ENCODE measurements at regions not wholly inside any gene's neighbourhood (a gene's known extent, or its start where the extent isn't known, plus 50 kb on each side); places are given as distances from the start of the nearest gene placed in this dataset.
"Not testable (repeated sequence)": the region's sequence is repeated elsewhere in the genome, so short reads cannot be mapped to it uniquely, and the experiment has no call there.

DNA sequence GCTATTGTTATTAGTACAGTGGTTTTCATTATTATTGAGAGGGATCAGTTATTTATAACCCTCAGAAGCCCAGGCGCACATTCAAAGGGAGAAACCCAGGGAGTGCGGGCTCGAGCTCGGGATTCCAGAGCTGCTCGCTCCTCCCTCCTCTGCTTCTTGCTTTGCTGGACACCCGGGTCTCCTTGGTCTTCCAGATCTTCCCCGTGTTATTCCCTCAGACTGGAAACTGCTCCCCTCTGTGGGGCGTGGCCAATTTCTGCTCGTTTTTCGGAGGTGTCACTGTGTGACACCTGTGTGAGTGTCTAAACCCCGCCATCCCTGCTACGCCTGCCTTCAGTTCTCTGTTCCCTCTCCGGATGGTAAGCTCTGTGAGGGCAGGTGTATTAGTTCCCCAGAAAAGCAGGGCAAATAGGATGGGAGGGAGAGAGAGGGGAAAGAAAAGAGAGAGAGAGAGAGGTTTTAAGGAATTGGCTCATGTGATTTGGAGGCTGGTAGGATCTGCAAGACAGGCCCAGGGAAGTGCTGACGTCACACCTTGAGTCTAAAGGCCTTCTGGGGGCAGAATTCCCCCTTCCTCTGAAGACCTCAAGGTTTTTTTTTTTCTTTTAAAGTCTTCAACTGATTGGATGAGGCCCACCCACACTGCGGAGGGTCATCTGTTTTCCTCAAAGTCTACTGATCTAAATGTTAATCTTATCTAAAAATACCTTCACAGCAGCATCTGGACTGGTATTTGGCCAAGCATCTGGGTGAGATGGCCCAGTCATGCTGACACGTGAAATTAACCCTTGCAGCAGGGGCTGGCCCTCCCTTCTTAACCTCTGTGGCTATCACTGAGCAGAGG lies 457.3 kb upstream of the ID2 start:
- no peak for DNase-seq

- DNase-seq: no peak
Observed at GRCh38 chr2:8225266-8225665, 456.6 kb upstream of the ID2 start.

GRCh38 chr2:8225798-8226197 lies 456.1 kb upstream of the ID2 start:
- DNase-seq: no peak

- no peak for DNase-seq
Observed at GRCh38 chr2:8229546-8229986, 452.3 kb upstream of the ID2 start.

GRCh38 chr2:8230466-8230865 lies 451.4 kb upstream of the ID2 start:
- no peak for DNase-seq

GRCh38 chr2:8231902-8232301 lies 450.0 kb upstream of the ID2 start:
- DNase-seq: no peak

DNA sequence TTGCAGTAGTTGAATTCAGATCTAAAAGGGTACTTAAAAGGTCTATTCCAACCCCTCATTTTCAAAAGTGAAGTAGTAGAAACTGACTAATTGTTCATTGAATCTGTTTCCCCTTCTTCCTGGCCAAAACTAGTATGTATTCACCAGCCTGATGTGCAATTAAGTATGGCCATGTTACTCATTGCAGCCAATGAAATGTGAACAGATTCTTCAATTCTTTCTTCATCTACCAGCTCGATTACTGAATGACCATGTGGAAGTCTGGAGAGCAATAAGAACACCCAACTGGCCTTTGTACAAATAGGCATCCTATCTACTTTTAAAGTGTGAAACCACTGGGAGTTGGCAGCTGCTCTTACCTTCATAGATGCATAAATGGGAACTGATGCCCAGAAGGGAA lies 449.0 kb upstream of the ID2 start:
- no peak for DNase-seq

- no peak for DNase-seq
Observed at GRCh38 chr2:8234253-8234652, 447.6 kb upstream of the ID2 start.

DNA sequence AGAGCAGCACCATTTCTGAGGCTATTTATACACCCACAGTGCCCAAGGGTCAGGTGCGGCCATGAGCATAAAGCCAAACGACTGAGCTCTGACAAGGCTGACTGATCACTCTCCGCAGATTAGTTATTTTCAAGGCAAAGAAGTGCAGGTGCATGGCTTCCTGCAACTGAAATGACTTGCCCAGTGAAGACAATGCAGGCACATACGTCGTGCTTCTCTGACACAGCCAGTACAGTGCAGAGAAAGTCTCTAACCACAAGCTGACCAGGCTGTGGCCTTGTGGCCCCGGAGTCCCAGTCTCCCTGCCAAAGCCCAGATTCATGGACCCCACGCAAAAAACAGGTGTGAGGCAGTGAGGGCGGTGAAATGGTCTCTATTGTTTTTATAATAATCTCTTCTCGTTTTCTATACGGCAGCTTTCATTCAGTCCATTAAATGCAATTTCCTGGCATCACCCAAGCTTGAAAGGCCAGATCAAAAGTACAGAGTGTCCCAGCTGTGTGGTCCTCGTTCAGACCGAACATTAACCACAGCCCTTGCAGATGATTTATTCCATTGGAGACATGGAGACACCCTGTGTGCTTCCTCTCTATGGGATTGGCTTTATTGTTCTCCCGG lies 447.0 kb upstream of the ID2 start:
- no peak for DNase-seq

DNA sequence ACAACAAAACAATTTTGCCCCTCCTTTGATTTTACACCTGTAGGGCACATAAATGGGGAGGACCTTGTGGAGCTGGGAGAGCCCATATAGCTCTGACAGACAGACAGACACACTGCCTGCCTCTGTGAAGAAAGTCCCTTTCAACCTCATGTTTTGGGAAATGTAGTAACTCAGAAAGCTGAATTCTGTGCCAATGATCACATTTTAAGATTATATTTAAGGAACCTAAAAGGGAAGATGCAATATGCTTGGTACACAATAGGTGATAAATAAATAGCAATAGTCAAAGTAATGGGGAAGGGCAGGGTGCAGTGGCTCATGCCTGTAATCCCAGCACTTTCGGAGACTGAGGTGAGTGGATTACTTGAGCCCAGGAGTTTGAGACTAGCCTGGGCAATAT lies 446.4 kb upstream of the ID2 start:
- no peak for DNase-seq

DNA sequence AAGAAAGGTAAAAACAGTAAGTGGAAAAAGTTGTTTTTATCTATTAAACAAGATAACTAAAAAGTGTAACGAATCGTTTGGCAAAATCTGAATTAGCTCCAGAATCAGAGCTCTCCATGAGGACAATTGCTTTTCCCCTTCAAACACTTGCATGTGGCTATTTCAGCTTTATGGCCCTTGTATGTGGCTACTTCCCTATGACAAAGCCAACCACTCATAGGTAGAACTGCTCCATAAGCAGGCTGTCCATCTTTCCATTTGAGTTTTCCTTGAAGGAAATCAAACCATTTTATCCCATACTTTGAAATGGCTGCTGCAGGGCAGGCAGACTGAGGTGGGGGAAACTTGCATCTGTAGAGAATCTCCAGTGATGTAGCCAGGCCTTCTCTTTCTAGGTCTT lies 445.5 kb upstream of the ID2 start:
- no peak for DNase-seq

DNA sequence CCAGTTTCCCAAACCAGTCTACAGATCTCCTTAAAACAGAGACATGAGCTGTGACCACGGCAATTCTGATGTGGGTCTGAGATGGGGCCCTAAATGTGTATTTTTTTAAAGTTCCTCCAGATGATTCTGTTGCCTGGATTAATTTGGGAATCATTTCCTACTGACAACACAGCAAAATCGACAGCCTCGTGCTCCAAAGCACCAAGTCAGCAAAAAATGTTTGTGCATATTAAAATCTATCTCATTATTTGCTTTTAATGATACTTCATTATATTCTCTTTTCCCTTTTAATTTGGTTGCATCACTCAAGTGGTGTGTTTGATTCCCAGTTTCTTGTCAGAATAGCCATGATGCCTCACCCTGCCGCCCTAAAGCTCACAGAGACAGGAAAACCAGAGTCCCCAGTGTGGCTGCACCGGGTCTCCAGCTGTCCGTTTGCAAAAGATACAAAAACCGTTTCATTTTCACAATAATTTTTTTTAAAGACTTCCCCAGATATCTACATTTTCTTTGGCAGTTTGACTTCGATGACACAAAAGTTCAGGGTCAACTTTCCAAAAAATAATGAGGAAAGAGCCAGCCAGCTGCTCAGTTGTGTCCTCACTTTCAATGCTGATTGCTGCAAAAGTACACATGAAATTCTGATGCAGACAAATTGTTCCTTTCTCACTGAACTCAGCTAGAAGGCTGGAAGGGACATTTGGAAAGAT lies 443.2 kb upstream of the ID2 start:
- DNase-seq: no peak

DNA sequence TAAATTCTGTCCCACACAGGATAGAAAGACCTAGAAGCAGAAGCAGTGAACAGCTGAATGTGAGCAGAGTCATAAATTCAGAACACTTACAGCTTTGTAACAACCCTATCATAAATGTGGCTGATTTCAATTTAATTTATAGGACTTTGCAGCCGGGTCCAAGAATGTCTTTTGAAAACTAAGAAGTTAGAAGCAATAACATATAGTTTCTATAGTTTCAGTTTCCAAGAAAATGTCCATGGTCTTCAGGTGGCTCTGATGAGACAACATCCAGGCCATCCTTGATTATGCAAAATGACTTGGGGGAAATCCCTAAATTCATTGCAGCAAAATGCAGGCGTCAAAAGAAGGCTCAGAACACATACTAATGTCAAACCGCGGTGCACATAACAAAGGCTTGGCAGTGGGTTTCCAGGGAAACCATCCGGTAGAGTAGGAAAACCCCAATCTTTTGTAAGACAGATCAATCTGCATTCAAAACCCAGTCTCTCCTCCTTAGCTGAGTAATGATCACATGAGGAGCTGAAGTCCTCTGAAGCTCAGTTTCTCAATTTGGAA lies 442.2 kb upstream of the ID2 start:
- no peak for DNase-seq

DNA sequence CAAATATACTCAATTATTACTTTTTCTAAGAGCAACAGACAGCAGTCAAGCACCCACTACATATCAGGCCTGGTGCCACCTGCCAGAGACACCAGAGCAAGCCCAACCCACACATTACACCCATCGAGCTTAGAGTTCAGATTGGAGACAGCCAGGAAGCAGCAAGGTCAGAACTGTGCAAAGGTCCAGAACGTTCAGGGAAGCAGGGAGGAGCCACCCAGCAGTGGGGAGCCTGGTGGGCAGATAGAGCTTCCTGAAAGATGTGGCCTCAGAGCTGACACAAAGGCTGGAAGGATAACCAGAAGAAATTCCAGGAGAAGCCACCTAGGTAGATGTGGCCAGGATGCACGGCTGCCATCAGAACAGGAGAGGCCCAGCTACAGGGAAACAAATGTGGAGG lies 440.5 kb upstream of the ID2 start:
- DNase-seq: no peak

GRCh38 chr2:8242739-8243138 lies 439.1 kb upstream of the ID2 start:
- DNase-seq: no peak

- no peak for DNase-seq
Observed at GRCh38 chr2:8243748-8244400, 438.0 kb upstream of the ID2 start.

DNA sequence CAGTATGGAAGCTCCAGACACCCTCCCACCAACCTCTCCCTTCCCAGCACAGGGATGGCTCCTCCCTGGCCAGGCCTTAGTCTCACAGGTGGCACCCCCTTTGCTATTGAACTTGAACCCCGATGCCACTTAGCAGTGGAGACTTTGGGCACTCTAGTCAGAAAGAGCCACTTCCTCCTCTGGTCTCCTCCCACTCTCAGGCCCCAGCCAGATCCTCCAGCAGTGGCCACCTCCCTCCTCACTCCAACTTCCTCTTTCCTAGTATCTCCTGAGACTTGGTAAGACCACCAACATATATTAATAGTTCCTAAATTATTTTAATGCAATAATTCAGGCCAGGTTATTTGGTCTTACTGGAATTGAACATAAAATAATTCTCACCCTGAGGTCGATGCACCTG lies 437.2 kb upstream of the ID2 start:
- no peak for DNase-seq

DNA sequence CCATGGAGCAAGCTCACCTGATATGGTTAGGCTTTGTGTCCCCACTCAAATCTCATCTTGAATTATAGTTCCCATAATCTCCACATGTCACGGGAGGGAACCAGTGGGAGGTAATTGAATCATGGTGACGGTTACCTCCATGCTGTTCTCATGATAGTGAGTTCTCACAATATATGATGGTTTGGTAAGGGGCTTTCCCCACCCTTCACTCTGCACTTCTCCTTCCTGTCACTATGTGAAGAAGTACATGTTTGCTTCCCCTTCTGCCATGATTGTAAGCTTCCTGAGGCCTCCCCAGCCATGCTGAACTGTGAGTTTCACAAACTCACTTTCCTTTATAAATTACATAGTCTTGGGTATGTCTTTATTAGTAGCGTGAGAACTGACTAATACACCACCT lies 435.7 kb upstream of the ID2 start:
- no peak for DNase-seq

- DNase-seq: no peak
Observed at GRCh38 chr2:8247905-8248622, 433.8 kb upstream of the ID2 start.

- no peak for DNase-seq
Observed at GRCh38 chr2:8248623-8248957, 433.3 kb upstream of the ID2 start.

DNA sequence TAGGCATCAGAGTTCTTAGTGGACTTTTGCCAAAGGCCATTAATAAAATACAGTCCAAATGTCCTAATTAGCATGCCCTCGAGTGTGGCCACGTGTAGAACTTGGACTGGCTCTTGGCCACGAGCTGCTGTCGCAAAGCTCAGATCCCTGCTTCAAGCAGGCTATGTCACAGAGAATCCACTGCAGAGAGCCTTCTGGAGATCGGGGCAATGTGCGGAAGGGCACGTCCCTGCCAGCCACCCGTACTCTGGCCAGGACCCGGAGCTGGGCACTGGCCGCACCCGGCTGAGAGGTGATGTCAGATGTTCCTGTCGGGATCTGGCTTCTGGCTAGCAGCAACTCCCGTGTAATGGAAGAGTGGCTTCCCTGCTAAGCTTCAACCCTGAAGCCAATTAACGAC lies 432.7 kb upstream of the ID2 start:
- DNase-seq: no peak

DNA sequence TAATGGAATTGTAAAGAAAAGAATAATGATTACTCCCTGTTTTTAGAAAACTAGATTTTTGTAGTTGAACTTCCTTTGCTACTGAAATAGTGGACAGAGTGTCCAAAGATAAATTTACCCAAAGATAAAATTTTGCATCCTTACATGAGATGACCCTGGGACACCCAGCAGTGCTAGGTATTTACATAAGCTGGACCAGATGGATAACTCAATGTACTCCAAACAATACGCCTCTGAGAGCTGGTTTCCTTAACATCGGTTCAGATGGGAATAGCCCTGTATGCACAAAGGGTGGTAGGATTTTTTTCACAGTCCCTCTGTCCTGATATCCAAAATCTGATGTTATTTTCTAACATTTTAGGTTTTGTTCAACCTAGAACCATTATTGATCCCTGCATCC lies 432.1 kb upstream of the ID2 start:
- DNase-seq: no peak

- not testable (repeated sequence) for DNase-seq
Observed at GRCh38 chr2:8250290-8250689, 431.6 kb upstream of the ID2 start.

Measured in NCI-H1092 (cell line).